ENCODE measurements at regions not wholly inside any gene's neighbourhood (a gene's known extent, or its start where the extent isn't known, plus 50 kb on each side); places are given as distances from the start of the nearest gene placed in this dataset.

DNA sequence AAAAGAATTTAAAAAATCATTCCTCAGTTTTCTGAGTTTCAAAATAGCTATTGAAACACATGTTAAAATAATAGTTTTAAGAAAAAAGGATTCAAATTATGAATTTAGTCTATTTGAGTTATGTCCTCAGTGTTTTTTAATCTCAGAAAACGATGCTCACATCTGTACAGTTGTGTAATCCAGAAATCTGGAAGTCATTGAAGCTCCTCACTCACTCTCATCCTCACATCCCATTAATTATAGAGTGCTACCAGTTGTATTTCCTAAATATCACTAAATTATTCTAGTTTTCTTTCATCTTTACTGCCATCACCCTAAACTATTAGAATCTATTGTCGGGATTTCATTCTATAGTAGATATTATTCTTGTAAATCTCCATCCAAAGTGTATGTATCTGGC, 234.7 kb upstream of the RIMS1 start:
- H3K27me3 ChIP-seq = no peaks in the 10 kb centered on the region
- no peaks in the 10 kb centered on the region for H3K36me3 ChIP-seq
- H3K9me3 ChIP-seq = no peaks in the 10 kb centered on the region
- intact Hi-C loops (cut with DNase I) = no loop called here
- 69 to 87% methylated on average over 2 of the region's 2 CpGs for WGBS, 2 donors
- no peaks in the 10 kb centered on the region for H3K4me1 ChIP-seq
- TF ChIP-seq POLR2A (IDR thresholded peaks at IDR 0.05) (no peak), CTCF (IDR thresholded peaks at IDR 0.05) (no peak)
- no peak for DNase-seq
- no peak overlapping the region for H3K4me3 ChIP-seq (replicated peaks in 1 of 3)
- no peak overlapping the region for H3K27ac ChIP-seq

GRCh38 chr6:71656121-71656520, 230.2 kb upstream of the RIMS1 start:
- Histone ChIP-seq H3K36me3 (no peaks in the 10 kb centered on the region), H3K9me3 (no peaks in the 10 kb centered on the region), H3K4me3 (replicated peaks in 1 of 3) (no peak overlapping the region), H3K27me3 (no peaks in the 10 kb centered on the region), H3K4me1 (no peaks in the 10 kb centered on the region), H3K27ac (no peak overlapping the region)
- DNase-seq = no peak
- intact Hi-C loops (cut with DNase I) = no loop called here
- no peak for TF ChIP-seq CTCF (IDR thresholded peaks at IDR 0.05)
- TF ChIP-seq POLR2A (IDR thresholded peaks at IDR 0.05) = no peak
- 36 to 37% methylated on average over 1 of the region's 1 CpG for WGBS, 2 donors

DNA sequence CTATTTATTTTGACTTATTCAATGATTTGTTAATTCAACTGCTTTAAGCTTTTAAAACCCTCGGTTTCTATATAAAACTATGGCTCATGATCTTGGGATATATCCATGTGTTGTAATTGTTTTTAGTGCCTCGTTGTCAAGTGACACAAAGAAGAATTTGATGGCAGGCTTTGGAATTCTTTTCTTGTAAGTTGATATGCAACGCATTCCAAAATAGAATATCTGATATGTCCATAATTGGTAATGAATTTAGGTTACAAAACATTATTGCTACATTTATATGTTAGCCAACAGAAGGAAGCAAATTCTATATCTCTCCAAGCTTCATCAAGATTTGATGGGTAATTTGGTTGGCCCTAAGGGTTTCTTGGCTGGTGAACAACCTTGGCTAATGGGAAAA, 220.4 kb upstream of the RIMS1 start:
- no peaks in the 10 kb centered on the region for H3K9me3 ChIP-seq
- no peaks in the 10 kb centered on the region for H3K27me3 ChIP-seq
- no peak for DNase-seq
- 54 to 87% methylated on average over 3 of the region's 3 CpGs for WGBS, 2 donors
- TF ChIP-seq POLR2A (IDR thresholded peaks at IDR 0.05) (no peak), CTCF (IDR thresholded peaks at IDR 0.05) (no peak)
- intact Hi-C loops (cut with DNase I) = no loop called here
- no peak overlapping the region for H3K4me3 ChIP-seq (replicated peaks in 1 of 3)
- no peaks in the 10 kb centered on the region for H3K4me1 ChIP-seq
- no peaks in the 10 kb centered on the region for H3K36me3 ChIP-seq
- H3K27ac ChIP-seq = no peak overlapping the region

DNA sequence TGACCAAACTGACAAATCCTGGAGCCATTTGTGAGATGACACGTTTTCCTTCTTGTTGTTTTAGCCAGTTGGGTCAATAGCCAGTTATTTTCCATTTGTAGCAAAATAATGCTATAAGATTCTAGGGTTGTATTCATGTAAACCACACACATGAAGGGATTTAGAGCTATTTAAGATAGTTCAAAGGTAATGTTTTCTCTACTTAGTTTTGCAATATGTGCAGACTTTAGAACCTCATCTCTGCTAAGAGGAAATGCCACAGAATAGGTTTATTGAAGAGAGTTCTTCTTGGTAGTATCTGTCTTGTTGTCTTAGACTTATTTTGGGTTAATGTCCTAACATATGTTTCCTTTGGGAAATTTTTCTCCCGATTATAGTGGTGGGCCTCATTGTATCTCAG, 213.5 kb upstream of the RIMS1 start:
- H3K27me3 ChIP-seq = no peaks in the 10 kb centered on the region
- H3K4me3 ChIP-seq (replicated peaks in 1 of 3) = no peak overlapping the region
- no peak for TF ChIP-seq POLR2A (IDR thresholded peaks at IDR 0.05)
- H3K27ac ChIP-seq = no peak overlapping the region
- H3K4me1 ChIP-seq = no peaks in the 10 kb centered on the region
- DNase-seq = no peak
- 75 to 82% methylated on average over 2 of the region's 2 CpGs for WGBS, 2 donors
- no peaks in the 10 kb centered on the region for H3K9me3 ChIP-seq
- intact Hi-C loops (cut with DNase I) = no loop called here
- H3K36me3 ChIP-seq = no peaks in the 10 kb centered on the region

DNA sequence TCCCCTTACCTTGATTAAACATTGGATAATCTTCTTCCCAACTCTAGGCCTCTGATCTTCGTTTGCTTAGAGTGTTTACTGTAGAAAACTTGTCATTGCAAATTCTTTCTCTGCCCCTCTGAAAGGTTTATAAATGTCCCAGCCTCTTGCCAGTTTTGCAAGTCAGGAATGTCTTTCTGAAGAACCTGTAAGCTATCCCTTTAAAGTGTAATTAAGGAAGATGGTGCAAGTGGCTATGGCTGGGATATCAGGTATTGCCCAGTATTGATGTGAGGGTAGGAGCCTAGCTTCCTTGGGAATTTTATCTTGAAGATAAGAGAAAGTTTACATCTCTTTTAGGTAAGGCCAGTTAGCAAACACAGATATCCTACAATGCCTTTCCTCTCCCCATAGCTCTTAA, 211.0 kb upstream of the RIMS1 start:
- Histone ChIP-seq H3K27me3 (no peaks in the 10 kb centered on the region), H3K4me1 (no peaks in the 10 kb centered on the region), H3K27ac (no peak overlapping the region), H3K36me3 (no peaks in the 10 kb centered on the region), H3K4me3 (replicated peaks in 1 of 3) (no peak overlapping the region), H3K9me3 (no peaks in the 10 kb centered on the region)
- intact Hi-C loops (cut with DNase I) = no loop called here
- 48% methylated on average over 1 of the region's 1 CpG for WGBS, 2 donors
- DNase-seq = no peak
- TF ChIP-seq CTCF (IDR thresholded peaks at IDR 0.05) (no peak), POLR2A (IDR thresholded peaks at IDR 0.05) (no peak)

GRCh38 chr6:71676298-71676697, 210.1 kb upstream of the RIMS1 start:
- Histone ChIP-seq H3K27ac (no peak overlapping the region), H3K27me3 (no peaks in the 10 kb centered on the region), H3K9me3 (no peaks in the 10 kb centered on the region), H3K4me1 (no peaks in the 10 kb centered on the region), H3K36me3 (no peaks in the 10 kb centered on the region), H3K4me3 (replicated peaks in 1 of 3) (no peak overlapping the region)
- TF ChIP-seq CTCF (IDR thresholded peaks at IDR 0.05) (no peak), POLR2A (IDR thresholded peaks at IDR 0.05) (no peak)
- intact Hi-C loops (cut with DNase I) = no loop called here
- no peak for DNase-seq

Measured in thyroid gland (tissue), 4 donors.